Brain microvascular endothelial cell (primary cell): ENCODE measurements at regions not wholly inside any gene's neighbourhood (a gene's known extent, or its start where the extent isn't known, plus 50 kb on each side); places are given as distances from the start of the nearest gene placed in this dataset.
"Not testable (repeated sequence)": the region's sequence is repeated elsewhere in the genome, so short reads cannot be mapped to it uniquely, and the experiment has no call there.

ENCODE experiments used
- DNase-seq: peaks from one replicate; pipeline ENCODE4 v3.0.0-alpha.2; 2020
- H3K27ac ChIP-seq: fragments of 250-450 bp; sonication (Bioruptor Pico); 2 replicates; pipeline ENCODE4 v1.5.1; 2020; ENCODE audit warnings: mild to moderate bottlenecking, moderate library complexity
- H3K27me3 ChIP-seq: fragments of 250-450 bp; sonication (Bioruptor Pico); replicated peaks from 2 replicates; pipeline ENCODE4 v1.5.1; 2020; ENCODE audit warnings: mild to moderate bottlenecking
- H3K36me3 ChIP-seq: fragments of 250-450 bp; sonication (Bioruptor Pico); replicated peaks from 2 replicates; pipeline ENCODE4 v1.5.1; 2020; ENCODE audit warnings: mild to moderate bottlenecking
- H3K4me3 ChIP-seq: 2 replicates; pipeline ENCODE4 v1.5.1; 2011; ENCODE audit warnings: low read depth, mild to moderate bottlenecking, control low read depth, low read length, moderate library complexity
- in situ Hi-C: cut with HindIII; loops from 2 replicates; pipeline ENCODE4 v1.10.0; 2017; ENCODE audit warnings: low sequenced_read_pairs, low pct_ligation_motif_present
- TF ChIP-seq, protein P1 (sequence below): IDR thresholded peaks from 2 replicates; pipeline ENCODE4 v1.5.1; 2011; ENCODE audit warnings: low read depth, mild to moderate bottlenecking, moderate library complexity, low read length, control low read depth, inconsistent platforms; ENCODE audit errors: missing control alignments

DNA sequence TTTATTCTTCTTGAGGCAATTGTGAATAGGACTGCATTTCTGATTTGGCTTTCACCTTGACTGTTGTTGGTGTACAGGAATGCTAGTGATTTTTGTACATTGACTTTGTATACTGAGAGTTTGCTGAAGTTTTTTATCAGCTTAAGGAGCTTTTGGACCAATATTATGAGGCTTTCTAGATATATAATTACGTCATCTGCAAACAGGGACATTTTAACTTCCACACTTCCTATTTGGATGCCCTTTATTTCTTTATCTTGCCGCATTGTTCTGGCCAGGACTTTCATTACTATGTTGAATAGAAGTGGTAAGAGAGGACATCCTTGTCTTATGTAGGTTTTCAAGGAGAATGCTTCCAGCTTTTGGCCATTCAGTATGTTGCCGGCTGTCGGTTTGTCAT is 425.4 kb upstream of the CHAC2 start:
- in situ Hi-C loops = no loop called here
- H3K36me3 ChIP-seq = no peaks in the 10 kb centered on the region
- H3K27me3 ChIP-seq = no peaks in the 10 kb centered on the region
- H3K27ac ChIP-seq = no peak overlapping the region
- no peak for DNase-seq
- TF ChIP-seq, protein P1, sequence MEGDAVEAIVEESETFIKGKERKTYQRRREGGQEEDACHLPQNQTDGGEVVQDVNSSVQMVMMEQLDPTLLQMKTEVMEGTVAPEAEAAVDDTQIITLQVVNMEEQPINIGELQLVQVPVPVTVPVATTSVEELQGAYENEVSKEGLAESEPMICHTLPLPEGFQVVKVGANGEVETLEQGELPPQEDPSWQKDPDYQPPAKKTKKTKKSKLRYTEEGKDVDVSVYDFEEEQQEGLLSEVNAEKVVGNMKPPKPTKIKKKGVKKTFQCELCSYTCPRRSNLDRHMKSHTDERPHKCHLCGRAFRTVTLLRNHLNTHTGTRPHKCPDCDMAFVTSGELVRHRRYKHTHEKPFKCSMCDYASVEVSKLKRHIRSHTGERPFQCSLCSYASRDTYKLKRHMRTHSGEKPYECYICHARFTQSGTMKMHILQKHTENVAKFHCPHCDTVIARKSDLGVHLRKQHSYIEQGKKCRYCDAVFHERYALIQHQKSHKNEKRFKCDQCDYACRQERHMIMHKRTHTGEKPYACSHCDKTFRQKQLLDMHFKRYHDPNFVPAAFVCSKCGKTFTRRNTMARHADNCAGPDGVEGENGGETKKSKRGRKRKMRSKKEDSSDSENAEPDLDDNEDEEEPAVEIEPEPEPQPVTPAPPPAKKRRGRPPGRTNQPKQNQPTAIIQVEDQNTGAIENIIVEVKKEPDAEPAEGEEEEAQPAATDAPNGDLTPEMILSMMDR = no peak
- H3K4me3 ChIP-seq = no peak overlapping the region

DNA sequence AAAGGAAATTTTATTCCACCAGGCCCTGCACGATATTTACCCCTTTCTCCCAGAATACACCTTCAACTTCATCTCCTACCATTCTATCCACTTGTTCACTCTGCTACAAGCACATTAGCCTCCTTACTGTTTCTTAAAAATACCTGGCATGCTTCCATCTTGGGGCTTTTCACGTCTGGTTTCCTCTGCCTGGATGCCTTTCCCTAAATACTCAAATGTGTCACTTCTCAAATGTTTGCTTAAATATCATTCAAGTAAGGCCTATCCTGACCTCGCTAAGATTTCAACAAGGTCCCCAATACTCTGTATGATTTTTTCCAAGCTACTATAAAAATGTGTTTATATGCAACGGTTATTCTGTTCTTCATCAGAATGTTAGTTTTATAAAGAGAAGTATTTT is 433.0 kb upstream of the CHAC2 start:
- DNase-seq = no peak
- H3K27ac ChIP-seq = no peak overlapping the region

DNA sequence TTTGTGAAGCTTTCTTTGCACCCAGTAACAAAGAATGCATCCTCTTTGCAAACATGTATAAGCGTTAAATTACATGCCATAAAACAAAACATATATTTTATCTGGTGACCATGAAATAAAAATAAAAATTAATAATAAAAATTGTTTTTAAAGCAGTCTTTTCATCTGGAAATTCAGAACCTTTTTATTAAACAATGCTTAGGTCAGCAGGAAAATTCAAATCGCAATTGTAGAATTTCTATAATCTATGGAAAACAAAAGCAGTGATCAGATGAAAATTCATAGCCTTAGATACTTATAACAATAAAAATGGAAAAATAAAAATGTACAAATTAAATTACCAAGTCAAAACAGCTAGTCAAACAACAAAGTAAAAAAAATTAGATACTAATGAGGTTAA is 435.9 kb upstream of the CHAC2 start:
- in situ Hi-C loops = no loop called here
- no peak overlapping the region for H3K4me3 ChIP-seq
- TF ChIP-seq, protein P1 = no peak
- no peak overlapping the region for H3K27ac ChIP-seq
- no peaks in the 10 kb centered on the region for H3K27me3 ChIP-seq
- DNase-seq = no peak
- H3K36me3 ChIP-seq = no peaks in the 10 kb centered on the region

More for the DNA sequence above, 433.0 kb upstream of the CHAC2 start:
- in situ Hi-C loops = no loop called here
- TF ChIP-seq, protein P1 = no peak
- H3K4me3 ChIP-seq = no peak overlapping the region
- no peaks in the 10 kb centered on the region for H3K36me3 ChIP-seq
- no peaks in the 10 kb centered on the region for H3K27me3 ChIP-seq

DNA sequence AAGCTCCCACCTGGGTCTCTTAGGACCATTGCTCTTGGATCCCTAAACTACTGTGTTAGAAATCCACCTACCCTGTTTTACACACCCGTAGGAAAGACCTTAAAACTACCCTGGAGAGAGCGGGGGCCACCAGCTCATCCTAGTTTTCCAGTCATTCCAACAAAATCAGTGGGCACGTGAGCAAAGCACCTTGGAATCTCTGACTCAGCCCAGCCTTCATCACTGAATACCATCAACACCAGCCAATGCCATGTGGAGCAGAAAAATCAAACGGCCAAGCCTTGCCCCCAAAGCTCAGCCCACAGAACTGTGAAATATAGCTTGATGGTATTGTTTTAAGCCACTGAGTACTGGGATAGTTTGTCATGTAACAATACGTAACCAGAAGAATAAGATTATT is 449.7 kb upstream of the CHAC2 start:
- no peak overlapping the region for H3K27ac ChIP-seq
- no peak overlapping the region for H3K4me3 ChIP-seq
- no peaks in the 10 kb centered on the region for H3K27me3 ChIP-seq
- in situ Hi-C loops = no loop called here
- TF ChIP-seq, protein P1 = no peak
- no peaks in the 10 kb centered on the region for H3K36me3 ChIP-seq
- no peak for DNase-seq

DNA sequence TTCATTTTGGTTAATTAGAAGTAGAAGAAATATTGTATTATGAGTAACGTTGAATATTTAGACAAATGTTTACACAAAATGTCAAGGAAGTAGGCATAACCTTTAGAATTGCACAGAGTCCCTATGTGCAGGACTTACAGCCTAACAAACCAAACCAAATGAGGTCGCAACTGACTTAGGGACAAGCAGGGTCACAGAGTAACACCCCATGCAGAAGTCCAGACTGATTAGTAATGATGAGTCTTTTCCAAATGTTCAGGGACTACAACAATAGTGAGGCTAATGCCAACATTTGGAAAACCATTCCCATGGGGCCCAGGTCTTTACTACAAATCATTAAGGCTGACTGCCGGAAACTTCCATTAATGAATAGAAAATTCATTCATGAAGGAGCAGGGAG is 452.5 kb upstream of the CHAC2 start:
- TF ChIP-seq, protein P1 = no peak
- H3K36me3 ChIP-seq = no peaks in the 10 kb centered on the region
- no peak overlapping the region for H3K4me3 ChIP-seq
- no peak for DNase-seq
- in situ Hi-C loops = no loop called here
- no peaks in the 10 kb centered on the region for H3K27me3 ChIP-seq
- no peak overlapping the region for H3K27ac ChIP-seq

DNA sequence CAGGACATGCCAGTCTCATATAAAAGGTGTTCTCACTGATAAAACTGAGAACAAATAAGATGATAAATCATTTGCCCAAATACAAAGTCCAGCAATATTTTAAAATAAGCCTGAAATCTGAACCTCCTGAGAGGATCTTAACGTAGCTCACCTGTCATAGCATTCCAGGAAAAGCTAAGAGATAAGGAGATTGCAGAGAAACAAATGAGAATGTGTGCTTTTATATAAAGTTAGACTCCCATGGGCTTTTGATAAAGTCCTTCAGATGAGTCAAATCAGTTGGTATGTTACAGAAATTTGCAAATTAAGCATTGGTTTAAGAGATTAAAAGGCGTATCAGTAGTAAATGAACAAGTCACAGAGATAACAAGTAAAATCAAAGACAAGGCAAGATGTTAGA is 452.9 kb upstream of the CHAC2 start:
- Histone ChIP-seq H3K27me3 (no peaks in the 10 kb centered on the region), H3K36me3 (no peaks in the 10 kb centered on the region), H3K4me3 (no peak overlapping the region), H3K27ac (no peak overlapping the region)
- in situ Hi-C loops = no loop called here
- no peak for DNase-seq
- TF ChIP-seq, protein P1 = no peak

DNA sequence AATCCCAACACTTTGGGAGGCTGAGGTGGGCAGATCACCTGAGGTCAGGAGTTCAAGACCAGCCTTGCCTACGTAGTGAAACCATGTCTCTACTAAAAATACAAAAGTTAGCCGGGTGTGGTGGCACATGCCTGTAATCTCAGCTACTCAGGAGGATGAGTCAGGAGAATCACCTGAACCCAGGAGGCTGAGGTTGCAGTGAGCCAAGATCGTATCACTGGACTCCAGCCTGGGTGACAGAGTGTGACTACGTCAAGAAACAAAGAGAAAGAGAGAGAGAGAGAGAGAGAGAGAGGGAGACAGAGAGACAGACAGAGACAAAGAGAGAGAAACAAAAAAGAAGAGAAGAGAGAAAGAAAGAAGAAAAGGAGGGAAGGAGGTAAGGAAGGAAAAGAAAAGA is 454.0 kb upstream of the CHAC2 start:
- H3K4me3 ChIP-seq, H3K36me3 ChIP-seq, H3K27me3 ChIP-seq, DNase-seq, in situ Hi-C loops, H3K27ac ChIP-seq: not testable (repeated sequence)
